ENCODE measurements at regions not wholly inside any gene's neighbourhood (a gene's known extent, or its start where the extent isn't known, plus 50 kb on each side); places are given as distances from the start of the nearest gene placed in this dataset.

GRCh38 chr9:22986556-22986955 is 539.9 kb downstream of the DMRTA1 start:
- in situ Hi-C loops (cut with MboI; ENCODE audit: low sequenced_read_pairs): no loop called here
- H3K18ac ChIP-seq (ENCODE audit: low read depth, low read length): no peak overlapping the region
- no peak overlapping the region for H2AFZ ChIP-seq (replicated peaks; ENCODE audit: low read length, poor library complexity)
- H4K20me1 ChIP-seq (ENCODE audit: insufficient read depth, low read length): no peaks in the 10 kb centered on the region
- no peak for ATAC-seq (ENCODE audit: low read depth)
- no peak overlapping the region for H3K9ac ChIP-seq (ENCODE audit: low read depth, low read length)
- no peak overlapping the region for H2AK5ac ChIP-seq (ENCODE audit: low read depth, low read length)
- H4K91ac ChIP-seq (ENCODE audit: insufficient read depth, low read depth, low read length): no peak overlapping the region
- no peaks in the 10 kb centered on the region for H3K36me3 ChIP-seq (ENCODE audit: control insufficient read depth, insufficient read depth, low read length)
- WGBS, 2 experiments (ENCODE audit: extremely low coverage in 2 of 2, insufficient read length in 1 of 2): no CpG with 5 or more reads among the region's 3 CpGs
- H3K4ac ChIP-seq (ENCODE audit: low read depth, low read length): no peak overlapping the region
- DNase-seq: no peak
- POLR2A ChIA-PET (ENCODE audit: unreplicated experiment): interaction anchor here (0.9 kb wide), 1 partner anchor 15 kb away, joined by 4 read pairs; no protein-coding TSS in a partner anchor
- H3K14ac ChIP-seq (replicated peaks; ENCODE audit: low read depth, low read length): no peak overlapping the region
- H3K9me1 ChIP-seq (ENCODE audit: insufficient read depth, low read length): no peaks in the 10 kb centered on the region
- H4K5ac ChIP-seq (ENCODE audit: low read depth, low read length): no peak overlapping the region
- H3K27ac ChIP-seq (ENCODE audit: insufficient read depth, low read length): no peak overlapping the region
- H3K4me1 ChIP-seq (ENCODE audit: control insufficient read depth, insufficient read depth, low read length): no peaks in the 10 kb centered on the region
- no peaks in the 10 kb centered on the region for H3K9me3 ChIP-seq (ENCODE audit: control insufficient read depth, insufficient read depth, low read length)
- H2BK5ac ChIP-seq (ENCODE audit: low read depth, low read length, poor library complexity, severe bottlenecking): no peak overlapping the region
- H2BK20ac ChIP-seq (ENCODE audit: low read depth, low read length): no peak overlapping the region
- no peak overlapping the region for H2BK15ac ChIP-seq (ENCODE audit: low read depth, low read length)
- dilution Hi-C loops (cut with HindIII; ENCODE audit: low sequenced_read_pairs, unreplicated experiment): no loop called here
- no peak overlapping the region for H3K23ac ChIP-seq (ENCODE audit: low read depth, low read length)
- H3K4me3 ChIP-seq (ENCODE audit: insufficient read depth, low read depth, low read length): no peak overlapping the region
- H3K56ac ChIP-seq (ENCODE audit: extremely low read depth, insufficient read depth, low read length): no peak overlapping the region
- H2BK120ac ChIP-seq (ENCODE audit: low read depth, low read length): no peak overlapping the region
- intact Hi-C loops (cut with micrococcal nuclease): no loop called here
- no peak overlapping the region for H3K4me2 ChIP-seq (ENCODE audit: low read depth, low read length)
- H2AK9ac ChIP-seq (replicated peaks; ENCODE audit: low read depth, low read length, poor library complexity): no peak overlapping the region
- CTCF ChIA-PET: no interaction called here
- TF ChIP-seq RCOR1 (IDR thresholded peaks at IDR 0.05; ENCODE audit: insufficient replicate concordance, low read length): no peak
- no peak for TF ChIP-seq SMC3 (IDR thresholded peaks at IDR 0.05; ENCODE audit: low read depth, low read length)
- TF ChIP-seq MAFK (IDR thresholded peaks at IDR 0.05; ENCODE audit: low read depth, low read length): no peak
- TF ChIP-seq CTCF (conservative IDR thresholded peaks at IDR 0.05; ENCODE audit: low read depth, low read length): no peak
- TF ChIP-seq CHD1 (IDR thresholded peaks at IDR 0.05; ENCODE audit: low read depth, low read length): no peak
- no peak for TF ChIP-seq NFE2L2 (IDR thresholded peaks at IDR 0.05; ENCODE audit: low read depth, low read length)
- TF ChIP-seq FOS (IDR thresholded peaks at IDR 0.05; ENCODE audit: low read depth, low read length): no peak
- no peak for TF ChIP-seq POLR2A (IDR thresholded peaks at IDR 0.05; ENCODE audit: low read depth, low read length)
- no peak for TF ChIP-seq BHLHE40 (IDR thresholded peaks at IDR 0.05; ENCODE audit: low read depth, low read length)
- TF ChIP-seq ELK1 (IDR thresholded peaks at IDR 0.05; ENCODE audit: borderline replicate concordance, low read depth, low read length): no peak
- no peak for TF ChIP-seq USF2 (IDR thresholded peaks at IDR 0.05; ENCODE audit: low read depth, low read length)
- no peaks in the 10 kb centered on the region for H3K27me3 ChIP-seq (ENCODE audit: control insufficient read depth, insufficient read depth, low read length)
- H4K8ac ChIP-seq (ENCODE audit: low read depth in 2 of 2, low read length in 2 of 2): no peak overlapping the region
- no TSS peak for BruUV-seq (replicated peaks)
- no peaks in the 10 kb centered on the region for H3K79me1 ChIP-seq (ENCODE audit: low read depth in 1 of 2, low read length in 2 of 2)

Measured in IMR-90 (cell line).